GM23248 (cell line): ENCODE measurements at regions not wholly inside any gene's neighbourhood (a gene's known extent, or its start where the extent isn't known, plus 50 kb on each side); places are given as distances from the start of the nearest gene placed in this dataset.

Experiments used
- DNase-seq: peaks from one replicate; pipeline ENCODE4 v3.0.0-alpha.2; 2015
- H2AFZ ChIP-seq: fragments of 200-600 bp; sonication (generic); 2 replicates; pipeline ENCODE4 v1.6.1; 2016; ENCODE audit warnings: antibody characterized with exemption
- H3F3A ChIP-seq: fragments of 200-600 bp; sonication (generic); 2 replicates; pipeline ENCODE4 v1.6.1; 2016; ENCODE audit warnings: mild to moderate bottlenecking, antibody characterized with exemption, mixed run types; ENCODE audit not compliant: insufficient read depth
- H3K27ac ChIP-seq: fragments of 200-600 bp; sonication (generic); 2 replicates; pipeline ENCODE4 v1.5.1; 2016; ENCODE audit warnings: mild to moderate bottlenecking
- H3K27me3 ChIP-seq: fragments of 200-600 bp; sonication (generic); replicated peaks from 2 replicates; pipeline ENCODE4 v1.6.1; 2016; ENCODE audit warnings: mild to moderate bottlenecking; ENCODE audit not compliant: insufficient read depth
- H3K36me3 ChIP-seq: fragments of 200-600 bp; sonication (generic); 2 replicates; pipeline ENCODE4 v1.6.1; 2016; ENCODE audit warnings: low read depth, mild to moderate bottlenecking
- H3K4me1 ChIP-seq: fragments of 200-600 bp; sonication (generic); 2 replicates; pipeline ENCODE4 v1.6.1; 2016; ENCODE audit warnings: mild to moderate bottlenecking; ENCODE audit not compliant: insufficient read depth
- H3K4me2 ChIP-seq: fragments of 200-600 bp; sonication (generic); one replicate; pipeline ENCODE4 v1.6.1; 2016; ENCODE audit warnings: mild to moderate bottlenecking; ENCODE audit not compliant: unreplicated experiment
- H3K4me3 ChIP-seq: fragments of 200-600 bp; sonication (generic); 2 replicates; pipeline ENCODE4 v1.5.1; 2016; ENCODE audit warnings: mild to moderate bottlenecking
- H3K79me2 ChIP-seq: fragments of 200-600 bp; sonication (generic); 2 replicates; pipeline ENCODE4 v1.6.1; 2016; ENCODE audit warnings: mild to moderate bottlenecking; ENCODE audit not compliant: insufficient read depth
- H3K9ac ChIP-seq: fragments of 200-600 bp; sonication (generic); 2 replicates; pipeline ENCODE4 v1.6.1; 2016; ENCODE audit warnings: mild to moderate bottlenecking
- H3K9me2 ChIP-seq: fragments of 200-600 bp; sonication (generic); 2 replicates; pipeline ENCODE4 v1.6.1; 2016; ENCODE audit warnings: mixed run types, mild to moderate bottlenecking, moderate library complexity; ENCODE audit not compliant: insufficient read depth
- H3K9me3 ChIP-seq: fragments of 200-600 bp; sonication (generic); one replicate; pipeline ENCODE4 v1.6.1; 2017; ENCODE audit warnings: low read depth
- H4K20me1 ChIP-seq: fragments of 200-600 bp; sonication (generic); 2 replicates; pipeline ENCODE4 v1.6.0; 2016; ENCODE audit not compliant: insufficient read depth
- EZH2 ChIP-seq: fragments of 200-600 bp; sonication (generic); IDR thresholded peaks from 2 replicates; pipeline ENCODE4 v1.6.1; 2018; ENCODE audit warnings: antibody characterized with exemption, mild to moderate bottlenecking; ENCODE audit not compliant: insufficient read depth, poor library complexity, severe bottlenecking
- EZH2phosphoT487 ChIP-seq: fragments of 200-600 bp; sonication (generic); IDR thresholded peaks from 2 replicates; pipeline ENCODE4 v1.6.1; 2018; ENCODE audit warnings: antibody characterized with exemption, moderate library complexity, mild to moderate bottlenecking, low read depth; ENCODE audit not compliant: insufficient read depth
- WGBS, 2 experiments: methylation state at CpG; one replicate each; pipeline ENCODE4 v1.1.6; 2015 to 2017; ENCODE audit warnings: low lambda C conversion rate in 2 of 2, low coverage in 1 of 2; ENCODE audit errors: missing lambda C conversion rate in 2 of 2; 5-methylcytosine and 5-hydroxymethylcytosine counted together
- in situ Hi-C: fragments of 300-500 bp; cut with MboI; formaldehyde crosslinking; loops from 2 replicates; pipeline ENCODE4 v1.15.0; 2020

- H3K27ac ChIP-seq, result no peak overlapping the region
Measured at GRCh38 chr10:32166365-32166764, 110.1 kb upstream of the KIF5B start.

DNA sequence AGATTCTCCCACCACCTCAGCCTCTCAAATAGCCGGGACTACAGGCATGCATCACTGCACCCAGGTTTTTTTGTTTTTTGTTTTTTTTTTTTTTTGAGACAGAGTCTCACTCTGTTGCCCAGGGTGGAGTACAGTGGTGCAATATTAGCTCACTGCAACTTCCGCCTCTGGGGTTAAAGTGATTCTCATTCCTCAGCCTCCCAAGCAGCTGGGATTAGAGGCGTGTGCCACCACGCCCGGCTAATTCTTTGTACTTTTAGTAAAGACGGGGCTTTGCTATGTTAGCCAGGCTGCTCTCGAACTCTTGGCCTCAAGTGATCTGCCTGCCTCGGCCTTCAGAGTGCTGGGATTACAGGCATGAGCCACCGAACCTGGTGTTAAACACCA lies 107.5 kb upstream of the KIF5B start:
- no peak overlapping the region for H3K9ac ChIP-seq
- no peaks in the 10 kb centered on the region for H3K9me3 ChIP-seq
- TF ChIP-seq EZH2phosphoT487 (no peak), EZH2 (no peak)
- H4K20me1 ChIP-seq, result no peaks in the 10 kb centered on the region
- no peak overlapping the region for H3K4me2 ChIP-seq
- no peaks in the 10 kb centered on the region for H3K9me2 ChIP-seq
- H3K27me3 ChIP-seq, result no peaks in the 10 kb centered on the region
- peaks cover 11% of the 10 kb centered on the region for H3K4me1 ChIP-seq
- no peaks in the 10 kb centered on the region for H3K79me2 ChIP-seq
- H3K27ac ChIP-seq, result no peak overlapping the region
- in situ Hi-C loops, result no loop called here
- H3K4me3 ChIP-seq, result no peak overlapping the region
- WGBS, 2 experiments, result 59 to 71% methylated on average over 9 of the region's 9 CpGs
- no peak for DNase-seq
- no peaks in the 10 kb centered on the region for H3F3A ChIP-seq
- H2AFZ ChIP-seq, result no peak overlapping the region
- H3K36me3 ChIP-seq, result no peaks in the 10 kb centered on the region

More at GRCh38 chr10:32166365-32166764, 110.1 kb upstream of the KIF5B start:
- Histone ChIP-seq H3F3A (no peaks in the 10 kb centered on the region), H3K9me2 (no peaks in the 10 kb centered on the region), H2AFZ (no peak overlapping the region), H3K4me2 (no peak overlapping the region), H3K9me3 (no peaks in the 10 kb centered on the region), H4K20me1 (no peaks in the 10 kb centered on the region), H3K79me2 (no peaks in the 10 kb centered on the region), H3K36me3 (no peaks in the 10 kb centered on the region), H3K4me3 (no peak overlapping the region), H3K4me1 (peaks cover 11% of the 10 kb centered on the region), H3K9ac (no peak overlapping the region), H3K27me3 (no peaks in the 10 kb centered on the region)
- no peak for DNase-seq
- in situ Hi-C loops, result no loop called here
- no peak for TF ChIP-seq EZH2
- TF ChIP-seq EZH2phosphoT487, result no peak

DNA sequence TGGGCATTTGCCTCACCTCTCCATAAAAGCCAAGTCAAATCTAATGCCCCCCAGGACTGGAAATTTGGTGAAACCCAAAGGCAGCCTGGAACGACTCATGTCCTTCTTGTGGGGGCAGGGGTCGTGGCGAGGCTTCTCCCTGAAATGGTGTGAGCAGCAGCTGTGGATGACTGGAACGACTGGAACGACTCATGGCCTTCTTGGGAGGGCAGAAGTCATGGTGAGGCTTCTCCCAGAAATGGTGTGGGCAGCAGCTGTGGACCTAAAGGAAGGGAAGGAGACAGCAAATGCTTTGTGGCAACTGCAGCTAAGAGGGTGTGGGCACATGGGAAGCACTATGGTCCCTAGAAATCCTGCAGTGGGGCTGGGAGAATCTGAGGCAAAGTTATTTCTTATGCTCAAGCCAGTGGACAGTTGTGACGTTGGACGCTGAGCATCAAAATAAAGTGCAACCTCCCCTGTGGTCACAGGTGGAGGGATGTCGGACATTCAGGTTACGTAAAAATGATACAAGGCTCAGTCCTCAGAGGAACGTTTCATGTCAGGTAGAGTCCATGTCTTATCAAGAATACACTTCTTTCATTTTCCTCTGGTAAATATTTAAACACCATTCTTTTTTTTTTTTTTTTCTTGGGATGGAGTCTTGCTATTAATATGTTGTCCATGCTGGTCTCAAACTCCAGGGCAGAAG lies 107.0 kb upstream of the KIF5B start:
- H3K9me2 ChIP-seq, result no peaks in the 10 kb centered on the region
- no peak overlapping the region for H3K9ac ChIP-seq
- H3K36me3 ChIP-seq, result no peaks in the 10 kb centered on the region
- no peaks in the 10 kb centered on the region for H4K20me1 ChIP-seq
- no peak overlapping the region for H2AFZ ChIP-seq
- TF ChIP-seq EZH2phosphoT487 (no peak), EZH2 (no peak)
- H3K27ac ChIP-seq, result no peak overlapping the region
- no peaks in the 10 kb centered on the region for H3K79me2 ChIP-seq
- H3K9me3 ChIP-seq, result no peaks in the 10 kb centered on the region
- in situ Hi-C loops, result no loop called here
- peaks cover 11% of the 10 kb centered on the region for H3K4me1 ChIP-seq
- no peak overlapping the region for H3K4me2 ChIP-seq
- no peaks in the 10 kb centered on the region for H3K27me3 ChIP-seq
- no peak overlapping the region for H3K4me3 ChIP-seq
- DNase-seq, result peak; percentile 68
- no peaks in the 10 kb centered on the region for H3F3A ChIP-seq
- 57 to 64% methylated on average over 10 of the region's 10 CpGs for WGBS, 2 experiments

- no peaks in the 10 kb centered on the region for H3F3A ChIP-seq
- H3K4me1 ChIP-seq, result peaks cover 11% of the 10 kb centered on the region
- H3K9me3 ChIP-seq, result no peaks in the 10 kb centered on the region
- TF ChIP-seq EZH2 (no peak), EZH2phosphoT487 (no peak)
- H3K79me2 ChIP-seq, result no peaks in the 10 kb centered on the region
- H3K4me3 ChIP-seq, result no peak overlapping the region
- no peaks in the 10 kb centered on the region for H4K20me1 ChIP-seq
- WGBS, 2 experiments, result 68 to 74% methylated on average over 8 of the region's 8 CpGs
- in situ Hi-C loops, result no loop called here
- no peak overlapping the region for H2AFZ ChIP-seq
- DNase-seq, result no peak
- H3K4me2 ChIP-seq, result no peak overlapping the region
- H3K27me3 ChIP-seq, result no peaks in the 10 kb centered on the region
- H3K27ac ChIP-seq, result no peak overlapping the region
- no peaks in the 10 kb centered on the region for H3K36me3 ChIP-seq
- no peaks in the 10 kb centered on the region for H3K9me2 ChIP-seq
- H3K9ac ChIP-seq, result no peak overlapping the region
Measured at GRCh38 chr10:32161586-32161985, 105.4 kb upstream of the KIF5B start.

- Histone ChIP-seq H3K4me3 (no peak overlapping the region), H3K27ac (no peak overlapping the region), H3K4me2 (no peak overlapping the region), H3K9ac (no peak overlapping the region), H3K9me2 (no peaks in the 10 kb centered on the region), H2AFZ (no peak overlapping the region), H3K36me3 (no peaks in the 10 kb centered on the region), H3K27me3 (no peaks in the 10 kb centered on the region), H3K4me1 (peaks cover 11% of the 10 kb centered on the region), H3K9me3 (no peaks in the 10 kb centered on the region), H4K20me1 (no peaks in the 10 kb centered on the region), H3K79me2 (no peaks in the 10 kb centered on the region), H3F3A (peaks cover 3% of the 10 kb centered on the region)
- in situ Hi-C loops, result no loop called here
- no peak for DNase-seq
- WGBS, 2 experiments, result 21 to 31% methylated on average over 2 of the region's 2 CpGs
- TF ChIP-seq EZH2 (no peak), EZH2phosphoT487 (no peak)
Measured at GRCh38 chr10:32160864-32161263, 104.6 kb upstream of the KIF5B start.
